OCI-LY1 (cell line): ENCODE measurements at regions not wholly inside any gene's neighbourhood (a gene's known extent, or its start where the extent isn't known, plus 50 kb on each side); places are given as distances from the start of the nearest gene placed in this dataset.

Experiments used
- CTCF ChIP-seq: fragments of 200-600 bp; sonication (generic), shearing (Covaris generic); IDR thresholded peaks from 2 replicates; pipeline ENCODE4 v1.5.1; 2017; ENCODE audit warnings: mild to moderate bottlenecking, antibody characterized with exemption, low read length, moderate library complexity, mixed read lengths
- EZH2 ChIP-seq: fragments of 200-600 bp; sonication (generic), shearing (Covaris generic); IDR thresholded peaks from 2 replicates; pipeline ENCODE4 v1.8.0; 2017; ENCODE audit warnings: borderline replicate concordance, mixed run types, mild to moderate bottlenecking, antibody characterized with exemption, low read length, moderate library complexity, mixed read lengths

DNA sequence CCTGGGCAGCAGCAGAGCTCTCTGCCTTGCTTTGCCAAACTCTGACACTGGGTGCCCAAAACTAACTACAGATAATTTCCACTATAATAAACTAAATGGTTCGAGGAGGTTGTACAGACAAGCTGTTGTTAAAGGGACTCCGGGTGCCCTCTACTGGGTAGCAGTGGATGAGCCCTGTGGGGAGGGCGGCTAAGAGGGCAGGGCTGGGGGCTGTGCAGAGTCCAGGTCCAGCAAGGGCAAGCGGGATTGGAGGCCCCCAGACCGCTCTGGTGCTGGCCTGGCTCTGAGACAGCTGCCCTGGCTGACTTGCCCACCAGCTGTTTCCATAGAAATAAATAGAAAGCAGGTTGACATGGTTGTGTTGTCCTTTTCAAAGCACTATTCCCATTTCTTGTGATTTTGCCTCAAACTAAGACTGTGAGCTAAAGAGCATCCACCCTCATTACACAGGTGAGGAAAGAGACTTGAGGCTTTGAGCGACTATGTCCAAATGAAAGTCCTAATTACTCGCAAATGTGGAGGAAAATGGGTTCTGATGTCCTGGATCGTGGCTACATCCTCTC, 167.6 kb upstream of the CST7 start:
- TF ChIP-seq EZH2 (no peak), CTCF (peak; percentile 47)
